WTC11 (cell line): ENCODE measurements at regions not wholly inside any gene's neighbourhood (a gene's known extent, or its start where the extent isn't known, plus 50 kb on each side); places are given as distances from the start of the nearest gene placed in this dataset.

ENCODE experiments used
- ATAC-seq: fragments of 200-7000 bp; cut with Tn5 transposase; 2 replicates; pipeline ENCODE4 v1.10.0; 2021; ENCODE audit warnings: mild to moderate bottlenecking, moderate library complexity
- CTCF ChIA-PET: fragments of 300-600 bp; sonication (Branson Sonifier 250); formaldehyde crosslinking; loops from one replicate; lab custom pipeline; 2021; ENCODE audit warnings: antibody characterized with exemption; lab: Charles Lee
- POLR2A ChIA-PET: fragments of 350-600 bp; sonication (Branson Sonifier 250); formaldehyde crosslinking; loops from one replicate; lab custom pipeline; 2021; ENCODE audit warnings: antibody characterized with exemption; lab: Charles Lee
- DNase-seq: peaks from one replicate; pipeline ENCODE4 v3.0.0; 2021; ENCODE audit warnings: low spot score
- H3K27ac Mint-ChIP-seq: 2 replicates; pipeline ENCODE4 v1.8.0; 2021; ENCODE audit warnings: mixed read lengths
- H3K27me3 Mint-ChIP-seq: 2 replicates; pipeline ENCODE4 v1.8.0; 2021; ENCODE audit warnings: low read depth, mild to moderate bottlenecking, moderate library complexity, mixed read lengths
- H3K36me3 Mint-ChIP-seq: 2 replicates; pipeline ENCODE4 v1.8.0; 2021; ENCODE audit warnings: mixed read lengths
- H3K4me1 Mint-ChIP-seq: 2 replicates; pipeline ENCODE4 v1.8.0; 2022; ENCODE audit warnings: mixed read lengths
- H3K4me3 Mint-ChIP-seq: 2 replicates; pipeline ENCODE4 v1.8.0; 2021; ENCODE audit warnings: mild to moderate bottlenecking, moderate library complexity, mixed read lengths
- H3K9me3 Mint-ChIP-seq: 2 replicates; pipeline ENCODE4 v1.8.0; 2021; ENCODE audit warnings: mixed read lengths
- ATF1 ChIP-seq: sonication (generic); formaldehyde crosslinking; IDR thresholded peaks from 2 replicates; pipeline ENCODE4 v1.8.1; 2023; ENCODE audit warnings: mild to moderate bottlenecking, moderate library complexity, missing genetic modification reagents
- CBFB ChIP-seq: sonication (generic); formaldehyde crosslinking; IDR thresholded peaks from 2 replicates; pipeline ENCODE4 v1.8.1; 2022; ENCODE audit warnings: mild to moderate bottlenecking, low read depth, missing genetic modification reagents
- E2F1 ChIP-seq: sonication (generic); formaldehyde crosslinking; IDR thresholded peaks from 2 replicates; pipeline ENCODE4 v1.8.0; 2022; ENCODE audit warnings: mild to moderate bottlenecking, missing genetic modification reagents
- FOXP4 ChIP-seq: sonication (generic); formaldehyde crosslinking; IDR thresholded peaks from 2 replicates; pipeline ENCODE4 v1.8.0; 2022; ENCODE audit warnings: mild to moderate bottlenecking, missing genetic modification reagents
- GRHL2 ChIP-seq: fragments of 250-450 bp; sonication (Bioruptor Pico); IDR thresholded peaks from 2 replicates; pipeline ENCODE4 v1.8.0; 2022; ENCODE audit warnings: mild to moderate bottlenecking, moderate library complexity; ENCODE audit not compliant: insufficient replicate concordance, severe bottlenecking
- PRRX2 ChIP-seq: fragments of 250-450 bp; sonication (Bioruptor Pico); IDR thresholded peaks from 2 replicates; pipeline ENCODE4 v1.8.0; 2021; ENCODE audit warnings: mild to moderate bottlenecking
- SMAD4 ChIP-seq: sonication (generic); formaldehyde crosslinking; IDR thresholded peaks from 2 replicates; pipeline ENCODE4 v1.8.0; 2022; ENCODE audit warnings: mild to moderate bottlenecking, missing genetic modification reagents
- SOX15 ChIP-seq: fragments of 250-450 bp; sonication (Bioruptor Pico); IDR thresholded peaks from 2 replicates; pipeline ENCODE4 v1.9.0; 2021; ENCODE audit warnings: mild to moderate bottlenecking
- TEAD4 ChIP-seq: sonication (generic); formaldehyde crosslinking; IDR thresholded peaks from 2 replicates; pipeline ENCODE4 v1.8.0; 2022; ENCODE audit warnings: mild to moderate bottlenecking, missing genetic modification reagents
- ZBTB21 ChIP-seq: sonication (generic); formaldehyde crosslinking; IDR thresholded peaks from 2 replicates; pipeline ENCODE4 v1.8.1; 2023; ENCODE audit warnings: mild to moderate bottlenecking, missing genetic modification reagents, borderline replicate concordance
- ZMAT4 ChIP-seq: fragments of 250-450 bp; sonication (Bioruptor Pico); IDR thresholded peaks from 2 replicates; pipeline ENCODE4 v1.9.0; 2021; ENCODE audit warnings: mild to moderate bottlenecking
- ZNF121 ChIP-seq: sonication (generic); formaldehyde crosslinking; IDR thresholded peaks from 2 replicates; pipeline ENCODE4 v1.8.0; 2023; ENCODE audit warnings: missing genetic modification reagents
- TF ChIP-seq, protein P1 (sequence below): sonication (generic); formaldehyde crosslinking; IDR thresholded peaks from 2 replicates; pipeline ENCODE4 v1.8.1; 2023; ENCODE audit warnings: mild to moderate bottlenecking, missing genetic modification reagents
- TF ChIP-seq, protein P2 (sequence below): sonication (generic); formaldehyde crosslinking; IDR thresholded peaks from 2 replicates; pipeline ENCODE4 v1.8.1; 2023; ENCODE audit warnings: mild to moderate bottlenecking, missing genetic modification reagents
- TF ChIP-seq, protein P3 (sequence below): fragments of 250-450 bp; sonication (Bioruptor Pico); IDR thresholded peaks from 2 replicates; pipeline ENCODE4 v1.9.0; 2021; ENCODE audit warnings: mild to moderate bottlenecking
- TF ChIP-seq, protein P4 (sequence below): sonication (generic); formaldehyde crosslinking; IDR thresholded peaks from 2 replicates; pipeline ENCODE4 v1.8.1; 2023; ENCODE audit warnings: mild to moderate bottlenecking, moderate library complexity, missing genetic modification reagents
- TF ChIP-seq, protein P5 (sequence below): sonication (generic); formaldehyde crosslinking; IDR thresholded peaks from 2 replicates; pipeline ENCODE4 v1.8.1; 2022; ENCODE audit warnings: low read depth, missing genetic modification reagents, borderline replicate concordance
- TF ChIP-seq, protein P6 (sequence below): sonication (generic); formaldehyde crosslinking; IDR thresholded peaks from 2 replicates; pipeline ENCODE4 v1.8.0; 2023; ENCODE audit warnings: missing genetic modification reagents

DNA sequence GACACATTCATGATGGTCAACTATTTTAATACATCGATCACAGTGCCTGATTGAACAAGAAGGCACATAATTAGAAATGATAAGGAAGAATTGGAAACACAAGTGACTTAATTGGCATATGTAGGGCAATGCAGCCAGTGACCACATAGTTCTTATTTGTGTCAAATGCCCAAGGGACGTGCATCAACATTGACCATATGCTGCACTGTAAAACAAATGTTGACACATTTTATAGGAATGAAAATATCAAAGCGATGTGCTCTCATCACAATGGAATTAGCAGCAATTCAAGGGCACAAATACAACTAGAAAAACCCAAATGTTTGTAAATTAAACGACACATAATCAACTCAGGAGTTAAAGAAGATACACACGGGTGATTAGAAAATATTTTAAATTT lies 948.3 kb upstream of the PRKX start (continued):
- TF ChIP-seq, protein P1, sequence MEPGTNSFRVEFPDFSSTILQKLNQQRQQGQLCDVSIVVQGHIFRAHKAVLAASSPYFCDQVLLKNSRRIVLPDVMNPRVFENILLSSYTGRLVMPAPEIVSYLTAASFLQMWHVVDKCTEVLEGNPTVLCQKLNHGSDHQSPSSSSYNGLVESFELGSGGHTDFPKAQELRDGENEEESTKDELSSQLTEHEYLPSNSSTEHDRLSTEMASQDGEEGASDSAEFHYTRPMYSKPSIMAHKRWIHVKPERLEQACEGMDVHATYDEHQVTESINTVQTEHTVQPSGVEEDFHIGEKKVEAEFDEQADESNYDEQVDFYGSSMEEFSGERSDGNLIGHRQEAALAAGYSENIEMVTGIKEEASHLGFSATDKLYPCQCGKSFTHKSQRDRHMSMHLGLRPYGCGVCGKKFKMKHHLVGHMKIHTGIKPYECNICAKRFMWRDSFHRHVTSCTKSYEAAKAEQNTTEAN (CRISPR knock-in tag): no peak

- CTCF ChIA-PET: no interaction called here
- Mint-ChIP-seq H3K36me3 (peaks cover 12% of the 10 kb centered on the region), H3K4me1 (no peaks in the 10 kb centered on the region), H3K27me3 (no peaks in the 10 kb centered on the region; the same call in 1 of the 2 replicates), H3K4me3 (no peak overlapping the region), H3K9me3 (peaks cover 18% of the 10 kb centered on the region), H3K27ac (no peak overlapping the region)
- POLR2A ChIA-PET: no interaction called here
- TF ChIP-seq ZBTB21 (no peak), SOX15 (no peak), GRHL2 (CRISPR knock-in tag) (no peak), SMAD4 (CRISPR knock-in tag) (no peak), FOXP4 (CRISPR knock-in tag) (no peak), PRRX2 (CRISPR knock-in tag) (no peak), CBFB (CRISPR knock-in tag) (no peak), ZMAT4 (CRISPR knock-in tag) (no peak)
- TF ChIP-seq, protein P2, sequence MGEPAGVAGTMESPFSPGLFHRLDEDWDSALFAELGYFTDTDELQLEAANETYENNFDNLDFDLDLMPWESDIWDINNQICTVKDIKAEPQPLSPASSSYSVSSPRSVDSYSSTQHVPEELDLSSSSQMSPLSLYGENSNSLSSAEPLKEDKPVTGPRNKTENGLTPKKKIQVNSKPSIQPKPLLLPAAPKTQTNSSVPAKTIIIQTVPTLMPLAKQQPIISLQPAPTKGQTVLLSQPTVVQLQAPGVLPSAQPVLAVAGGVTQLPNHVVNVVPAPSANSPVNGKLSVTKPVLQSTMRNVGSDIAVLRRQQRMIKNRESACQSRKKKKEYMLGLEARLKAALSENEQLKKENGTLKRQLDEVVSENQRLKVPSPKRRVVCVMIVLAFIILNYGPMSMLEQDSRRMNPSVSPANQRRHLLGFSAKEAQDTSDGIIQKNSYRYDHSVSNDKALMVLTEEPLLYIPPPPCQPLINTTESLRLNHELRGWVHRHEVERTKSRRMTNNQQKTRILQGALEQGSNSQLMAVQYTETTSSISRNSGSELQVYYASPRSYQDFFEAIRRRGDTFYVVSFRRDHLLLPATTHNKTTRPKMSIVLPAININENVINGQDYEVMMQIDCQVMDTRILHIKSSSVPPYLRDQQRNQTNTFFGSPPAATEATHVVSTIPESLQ (CRISPR knock-in tag): no peak
- TF ChIP-seq, protein P3, sequence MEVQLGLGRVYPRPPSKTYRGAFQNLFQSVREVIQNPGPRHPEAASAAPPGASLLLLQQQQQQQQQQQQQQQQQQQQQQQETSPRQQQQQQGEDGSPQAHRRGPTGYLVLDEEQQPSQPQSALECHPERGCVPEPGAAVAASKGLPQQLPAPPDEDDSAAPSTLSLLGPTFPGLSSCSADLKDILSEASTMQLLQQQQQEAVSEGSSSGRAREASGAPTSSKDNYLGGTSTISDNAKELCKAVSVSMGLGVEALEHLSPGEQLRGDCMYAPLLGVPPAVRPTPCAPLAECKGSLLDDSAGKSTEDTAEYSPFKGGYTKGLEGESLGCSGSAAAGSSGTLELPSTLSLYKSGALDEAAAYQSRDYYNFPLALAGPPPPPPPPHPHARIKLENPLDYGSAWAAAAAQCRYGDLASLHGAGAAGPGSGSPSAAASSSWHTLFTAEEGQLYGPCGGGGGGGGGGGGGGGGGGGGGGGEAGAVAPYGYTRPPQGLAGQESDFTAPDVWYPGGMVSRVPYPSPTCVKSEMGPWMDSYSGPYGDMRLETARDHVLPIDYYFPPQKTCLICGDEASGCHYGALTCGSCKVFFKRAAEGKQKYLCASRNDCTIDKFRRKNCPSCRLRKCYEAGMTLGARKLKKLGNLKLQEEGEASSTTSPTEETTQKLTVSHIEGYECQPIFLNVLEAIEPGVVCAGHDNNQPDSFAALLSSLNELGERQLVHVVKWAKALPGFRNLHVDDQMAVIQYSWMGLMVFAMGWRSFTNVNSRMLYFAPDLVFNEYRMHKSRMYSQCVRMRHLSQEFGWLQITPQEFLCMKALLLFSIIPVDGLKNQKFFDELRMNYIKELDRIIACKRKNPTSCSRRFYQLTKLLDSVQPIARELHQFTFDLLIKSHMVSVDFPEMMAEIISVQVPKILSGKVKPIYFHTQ (CRISPR knock-in tag): no peak
- TF ChIP-seq, protein P4, sequence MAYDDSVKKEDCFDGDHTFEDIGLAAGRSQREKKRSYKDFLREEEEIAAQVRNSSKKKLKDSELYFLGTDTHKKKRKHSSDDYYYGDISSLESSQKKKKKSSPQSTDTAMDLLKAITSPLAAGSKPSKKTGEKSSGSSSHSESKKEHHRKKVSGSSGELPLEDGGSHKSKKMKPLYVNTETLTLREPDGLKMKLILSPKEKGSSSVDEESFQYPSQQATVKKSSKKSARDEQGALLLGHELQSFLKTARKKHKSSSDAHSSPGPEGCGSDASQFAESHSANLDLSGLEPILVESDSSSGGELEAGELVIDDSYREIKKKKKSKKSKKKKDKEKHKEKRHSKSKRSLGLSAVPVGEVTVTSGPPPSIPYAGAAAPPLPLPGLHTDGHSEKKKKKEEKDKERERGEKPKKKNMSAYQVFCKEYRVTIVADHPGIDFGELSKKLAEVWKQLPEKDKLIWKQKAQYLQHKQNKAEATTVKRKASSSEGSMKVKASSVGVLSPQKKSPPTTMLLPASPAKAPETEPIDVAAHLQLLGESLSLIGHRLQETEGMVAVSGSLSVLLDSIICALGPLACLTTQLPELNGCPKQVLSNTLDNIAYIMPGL (CRISPR knock-in tag): no peak
- DNase-seq: no peak
- ATAC-seq: no peak
These were observed 943.0 kb upstream of the PRKX start for GRCh38 chrX:4656419-4656818.

- peaks cover 15% of the 10 kb centered on the region for H3K9me3 Mint-ChIP-seq
- ChIA-PET CTCF (no interaction called here), POLR2A (no interaction called here)
- ATAC-seq: no peak
- no peak overlapping the region for H3K27ac Mint-ChIP-seq
- peaks cover 9% of the 10 kb centered on the region for H3K36me3 Mint-ChIP-seq
- H3K4me3 Mint-ChIP-seq: no peak overlapping the region
- H3K4me1 Mint-ChIP-seq: no peaks in the 10 kb centered on the region
- no peak for DNase-seq
- H3K27me3 Mint-ChIP-seq: no peaks in the 10 kb centered on the region; the same call in 1 of the 2 replicates
- TF ChIP-seq, protein P5, sequence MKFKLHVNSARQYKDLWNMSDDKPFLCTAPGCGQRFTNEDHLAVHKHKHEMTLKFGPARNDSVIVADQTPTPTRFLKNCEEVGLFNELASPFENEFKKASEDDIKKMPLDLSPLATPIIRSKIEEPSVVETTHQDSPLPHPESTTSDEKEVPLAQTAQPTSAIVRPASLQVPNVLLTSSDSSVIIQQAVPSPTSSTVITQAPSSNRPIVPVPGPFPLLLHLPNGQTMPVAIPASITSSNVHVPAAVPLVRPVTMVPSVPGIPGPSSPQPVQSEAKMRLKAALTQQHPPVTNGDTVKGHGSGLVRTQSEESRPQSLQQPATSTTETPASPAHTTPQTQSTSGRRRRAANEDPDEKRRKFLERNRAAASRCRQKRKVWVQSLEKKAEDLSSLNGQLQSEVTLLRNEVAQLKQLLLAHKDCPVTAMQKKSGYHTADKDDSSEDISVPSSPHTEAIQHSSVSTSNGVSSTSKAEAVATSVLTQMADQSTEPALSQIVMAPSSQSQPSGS: no peak
- no peak for TF ChIP-seq TEAD4 (CRISPR knock-in tag)
- TF ChIP-seq E2F1 (CRISPR knock-in tag): no peak
- TF ChIP-seq ZNF121 (CRISPR knock-in tag): no peak
- TF ChIP-seq ATF1 (CRISPR knock-in tag): no peak
- TF ChIP-seq, protein P6, sequence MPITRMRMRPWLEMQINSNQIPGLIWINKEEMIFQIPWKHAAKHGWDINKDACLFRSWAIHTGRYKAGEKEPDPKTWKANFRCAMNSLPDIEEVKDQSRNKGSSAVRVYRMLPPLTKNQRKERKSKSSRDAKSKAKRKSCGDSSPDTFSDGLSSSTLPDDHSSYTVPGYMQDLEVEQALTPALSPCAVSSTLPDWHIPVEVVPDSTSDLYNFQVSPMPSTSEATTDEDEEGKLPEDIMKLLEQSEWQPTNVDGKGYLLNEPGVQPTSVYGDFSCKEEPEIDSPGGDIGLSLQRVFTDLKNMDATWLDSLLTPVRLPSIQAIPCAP (CRISPR knock-in tag): no peak
These were observed 942.3 kb upstream of the PRKX start for GRCh38 chrX:4655743-4656142.
